ENCODE measurements at regions not wholly inside any gene's neighbourhood (a gene's known extent, or its start where the extent isn't known, plus 50 kb on each side); places are given as distances from the start of the nearest gene placed in this dataset.

DNA sequence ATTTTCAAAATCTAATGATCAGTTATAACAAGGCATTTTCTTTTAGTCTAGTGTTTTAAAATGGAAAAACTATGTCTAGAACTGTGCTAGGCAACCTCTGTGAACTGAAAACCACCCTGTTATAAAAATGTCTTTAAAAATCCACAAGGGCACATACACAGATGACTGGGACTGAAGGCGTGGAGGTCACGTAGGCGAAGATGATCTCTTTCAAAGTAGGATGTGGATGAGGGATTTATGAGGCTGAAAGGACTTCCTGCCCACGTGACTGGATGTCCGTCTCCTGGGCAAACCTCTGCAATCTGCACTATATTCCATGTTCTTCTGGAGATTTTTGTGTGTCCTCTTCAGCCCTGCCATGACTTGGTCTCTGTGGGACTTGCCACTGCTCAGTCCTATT, 84.2 kb upstream of the ZNF536 start:
- Histone ChIP-seq H3K4me3 (ENCODE audit: extremely low read depth in 1 of 4, insufficient read depth in 2 of 4, low read depth in 3 of 4, low read length in 4 of 4) (no peak overlapping the region), H3K4me1 (replicated peaks in 1 of 4; ENCODE audit: control insufficient read depth in 3 of 4, insufficient read depth in 4 of 4, low read length in 3 of 4) (peaks cover 0 to 6% (median 0%) of the 10 kb centered on the region in 4 experiments; a peak in 2 of 7 replicates), H4K20me1 (replicated peaks in 1 of 2; ENCODE audit: control insufficient read depth in 1 of 2, insufficient read depth in 2 of 2, low read length in 2 of 2) (no peaks in the 10 kb centered on the region), H2BK15ac (ENCODE audit: low read length) (no peak overlapping the region), H2BK120ac (replicated peaks; ENCODE audit: low read depth, low read length) (no peak overlapping the region), H3K9me3 (ENCODE audit: insufficient read depth in 2 of 2, low read depth in 1 of 2, low read length in 1 of 2) (no peaks in the 10 kb centered on the region), H2BK12ac (ENCODE audit: low read depth, low read length) (no peak overlapping the region), H3K79me1 (ENCODE audit: low read depth, low read length) (no peaks in the 10 kb centered on the region), H2AK5ac (ENCODE audit: low read depth, low read length) (no peak overlapping the region), H3K4me2 (ENCODE audit: insufficient read depth in 1 of 2, low read depth in 2 of 2, low read length in 2 of 2) (no peak overlapping the region), H3K36me3 (ENCODE audit: control insufficient read depth in 2 of 4, insufficient read depth in 4 of 4, low read length in 3 of 4) (no peaks in the 10 kb centered on the region), H2BK20ac (ENCODE audit: low read length) (no peak overlapping the region), H3K23ac (ENCODE audit: insufficient read length) (no peak overlapping the region), H3K79me2 (ENCODE audit: control insufficient read depth in 1 of 2, insufficient read depth in 2 of 2, low read length in 2 of 2) (no peaks in the 10 kb centered on the region), H3K14ac (ENCODE audit: insufficient read length) (no peak overlapping the region), H4K91ac (replicated peaks; ENCODE audit: insufficient read length, low read length) (no peak overlapping the region), H3K4ac (replicated peaks; ENCODE audit: insufficient read length, low read depth, low read length) (no peak overlapping the region), H2AFZ (ENCODE audit: low read length) (no peak overlapping the region), H3K56ac (replicated peaks; ENCODE audit: insufficient read length, low read depth, low read length) (no peak overlapping the region), H3K27me3 (replicated peaks in 1 of 4; ENCODE audit: control insufficient read depth in 3 of 4, extremely low read depth in 1 of 4, insufficient read depth in 3 of 4, low read length in 3 of 4) (no peaks in the 10 kb centered on the region), H3K18ac (ENCODE audit: extremely low read depth, low read length) (no peak overlapping the region), H3K27ac (ENCODE audit: low read depth, low read length) (no peak overlapping the region), H4K8ac (ENCODE audit: extremely low read depth, insufficient read depth, low read length) (no peak overlapping the region), H4K5ac (ENCODE audit: insufficient read length, low read depth, low read length) (no peak overlapping the region), H2BK5ac (ENCODE audit: low read depth, low read length) (no peak overlapping the region), H3K23me2 (ENCODE audit: low read depth, low read length) (peaks cover 8% of the 10 kb centered on the region; the same call in 1 of the 2 replicates), H3K9ac (replicated peaks in 1 of 4; ENCODE audit: extremely low read depth in 1 of 4, low read depth in 3 of 4, low read length in 3 of 4) (no peak overlapping the region)
- no peak for FAIRE-seq
- 94% methylated on average over 5 of the region's 5 CpGs; no CpG with 5 or more reads in 1 of the 2 experiments for WGBS, 2 experiments (ENCODE audit: extremely low coverage in 1 of 2, insufficient coverage in 1 of 2, insufficient read length in 1 of 2, insufficient replicate concordance in 2 of 2, low coverage in 1 of 2, low lambda C conversion rate in 2 of 2, missing lambda C conversion rate in 1 of 2)
- no peak for DNase-seq (ENCODE audit: low read depth in 1 of 2, low spot score in 2 of 2)
- CTCF ChIA-PET (ENCODE audit: partially characterized antibody) = no interaction called here
- POLR2A ChIA-PET (ENCODE audit: partially characterized antibody) = no interaction called here
- no peak for TF ChIP-seq NRF1 (IDR thresholded peaks at IDR 0.05; ENCODE audit: low read depth, low read length)
- no peak for TF ChIP-seq PHF8 (conservative IDR thresholded peaks at IDR 0.05; ENCODE audit: low read depth, low read length)
- no peak for TF ChIP-seq SIN3A (conservative IDR thresholded peaks at IDR 0.05 in 1 of 2, IDR thresholded peaks at IDR 0.05 in 1 of 2; ENCODE audit: low read depth in 1 of 2, low read length in 2 of 2)
- TF ChIP-seq BACH1 (IDR thresholded peaks at IDR 0.05; ENCODE audit: low read length) = no peak
- no peak for TF ChIP-seq CHD1 (IDR thresholded peaks at IDR 0.05; ENCODE audit: low read depth, low read length)
- no peak for TF ChIP-seq SP4 (IDR thresholded peaks at IDR 0.05; ENCODE audit: low read length)
- TF ChIP-seq HDAC6 (IDR thresholded peaks at IDR 0.05; ENCODE audit: low read depth, low read length) = no peak
- no peak for TF ChIP-seq TBP (IDR thresholded peaks at IDR 0.05; ENCODE audit: low read depth, low read length)
- no peak for TF ChIP-seq RNF2 (IDR thresholded peaks at IDR 0.05; ENCODE audit: borderline replicate concordance, low read depth, low read length, missing control alignments, poor library complexity, severe bottlenecking)
- TF ChIP-seq, protein P1, sequence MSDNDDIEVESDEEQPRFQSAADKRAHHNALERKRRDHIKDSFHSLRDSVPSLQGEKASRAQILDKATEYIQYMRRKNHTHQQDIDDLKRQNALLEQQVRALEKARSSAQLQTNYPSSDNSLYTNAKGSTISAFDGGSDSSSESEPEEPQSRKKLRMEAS (IDR thresholded peaks at IDR 0.05) = no peak
- TF ChIP-seq, protein P2, sequence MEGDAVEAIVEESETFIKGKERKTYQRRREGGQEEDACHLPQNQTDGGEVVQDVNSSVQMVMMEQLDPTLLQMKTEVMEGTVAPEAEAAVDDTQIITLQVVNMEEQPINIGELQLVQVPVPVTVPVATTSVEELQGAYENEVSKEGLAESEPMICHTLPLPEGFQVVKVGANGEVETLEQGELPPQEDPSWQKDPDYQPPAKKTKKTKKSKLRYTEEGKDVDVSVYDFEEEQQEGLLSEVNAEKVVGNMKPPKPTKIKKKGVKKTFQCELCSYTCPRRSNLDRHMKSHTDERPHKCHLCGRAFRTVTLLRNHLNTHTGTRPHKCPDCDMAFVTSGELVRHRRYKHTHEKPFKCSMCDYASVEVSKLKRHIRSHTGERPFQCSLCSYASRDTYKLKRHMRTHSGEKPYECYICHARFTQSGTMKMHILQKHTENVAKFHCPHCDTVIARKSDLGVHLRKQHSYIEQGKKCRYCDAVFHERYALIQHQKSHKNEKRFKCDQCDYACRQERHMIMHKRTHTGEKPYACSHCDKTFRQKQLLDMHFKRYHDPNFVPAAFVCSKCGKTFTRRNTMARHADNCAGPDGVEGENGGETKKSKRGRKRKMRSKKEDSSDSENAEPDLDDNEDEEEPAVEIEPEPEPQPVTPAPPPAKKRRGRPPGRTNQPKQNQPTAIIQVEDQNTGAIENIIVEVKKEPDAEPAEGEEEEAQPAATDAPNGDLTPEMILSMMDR (IDR thresholded peaks at IDR 0.05; ENCODE audit: control extremely low read depth in 1 of 3, insufficient read depth in 1 of 3, low read depth in 1 of 3, low read length in 3 of 3) = no peak
- no peak for TF ChIP-seq CTBP2 (IDR thresholded peaks at IDR 0.05; ENCODE audit: borderline replicate concordance, insufficient read depth, insufficient read length, low read length)

Data from H1 (cell line).